OCI-LY7 (cell line): ENCODE measurements at regions not wholly inside any gene's neighbourhood (a gene's known extent, or its start where the extent isn't known, plus 50 kb on each side); places are given as distances from the start of the nearest gene placed in this dataset.

Experiments used
- CTCF ChIP-seq: fragments of 200-600 bp; sonication (generic); conservative IDR thresholded peaks from 2 replicates; pipeline ENCODE4 v1.5.1; 2014; ENCODE audit warnings: mild to moderate bottlenecking, antibody characterized with exemption, low read length, moderate library complexity, mixed read lengths
- EZH2phosphoT487 ChIP-seq: fragments of 200-600 bp; sonication (generic); IDR thresholded peaks from 2 replicates; pipeline ENCODE4 v1.6.1; 2018; ENCODE audit warnings: low read depth, borderline replicate concordance, mild to moderate bottlenecking, mixed run types, antibody characterized with exemption, low read length, moderate library complexity, mixed read lengths

- TF ChIP-seq CTCF (no peak), EZH2phosphoT487 (no peak)
These were observed 155.7 kb upstream of the ZNF536 start for GRCh38 chr19:30216453-30216852.
